Renal cortex interstitium (tissue), 11 donors: ENCODE measurements at regions not wholly inside any gene's neighbourhood (a gene's known extent, or its start where the extent isn't known, plus 50 kb on each side); places are given as distances from the start of the nearest gene placed in this dataset.

ENCODE experiments used
- DNase-seq, 11 donors: peaks; one replicate each; pipeline ENCODE4 v3.0.0-alpha.2; 2013; ENCODE audit warnings: low read depth in 9 of 11, low spot score in 4 of 11; ENCODE audit errors: extremely low read depth in 1 of 11

DNA sequence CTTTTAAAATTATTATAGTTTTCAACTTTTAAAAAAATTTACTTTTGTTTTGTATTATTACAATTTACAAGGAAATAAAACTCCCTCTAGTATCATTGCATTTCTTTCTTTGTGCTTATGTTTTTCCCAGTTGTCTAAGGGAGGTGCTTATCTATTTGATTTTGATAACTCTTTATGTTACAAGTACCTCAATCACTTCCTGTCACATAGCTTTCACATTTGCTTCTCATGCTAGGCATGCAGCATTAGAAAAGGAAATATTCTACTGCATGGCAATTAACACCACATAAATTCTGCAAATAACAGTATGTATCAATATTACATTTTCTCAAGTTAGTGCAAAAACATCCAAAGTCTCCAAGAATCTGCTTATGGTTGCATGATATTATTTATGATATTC is 180.3 kb upstream of the HS3ST1 start:
- no peak for DNase-seq

DNA sequence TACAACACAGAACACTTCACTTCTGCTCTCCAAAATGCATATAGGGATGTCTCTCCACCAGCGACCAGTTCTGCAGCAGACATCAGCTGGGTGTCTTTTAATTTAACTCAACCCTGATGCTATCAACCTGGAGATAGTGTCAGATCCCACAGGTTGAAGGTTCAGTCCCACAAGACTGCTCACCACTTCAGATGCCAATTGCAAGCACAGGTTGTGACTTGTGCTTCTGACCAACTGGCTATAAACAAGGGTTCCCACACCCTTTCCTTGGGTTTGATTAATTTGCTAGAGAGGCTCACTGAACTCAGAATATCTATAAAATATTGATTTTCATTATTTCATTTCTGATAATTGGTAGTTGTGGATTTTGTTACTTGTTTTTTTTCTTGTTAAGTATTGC is 177.4 kb upstream of the HS3ST1 start:
- DNase-seq, result no peak

DNA sequence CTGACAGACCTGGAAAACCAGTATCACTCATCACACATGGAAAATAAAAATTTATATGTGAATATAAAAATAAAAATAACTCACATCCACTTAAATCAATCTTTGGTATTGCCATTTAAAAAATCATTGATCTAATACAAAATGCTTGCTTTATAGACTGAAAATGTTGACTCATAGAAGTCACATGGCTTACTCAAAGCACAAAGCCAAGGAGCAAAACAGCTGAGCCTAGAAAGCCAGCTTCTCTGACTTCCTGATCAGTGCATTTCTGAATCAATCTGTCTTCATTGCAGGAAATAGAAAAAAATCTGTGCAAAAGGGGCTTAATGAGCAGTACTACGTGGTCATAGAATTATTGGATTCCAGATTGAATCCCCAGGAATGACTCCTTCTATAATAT is 176.9 kb upstream of the HS3ST1 start:
- no peak for DNase-seq

DNA sequence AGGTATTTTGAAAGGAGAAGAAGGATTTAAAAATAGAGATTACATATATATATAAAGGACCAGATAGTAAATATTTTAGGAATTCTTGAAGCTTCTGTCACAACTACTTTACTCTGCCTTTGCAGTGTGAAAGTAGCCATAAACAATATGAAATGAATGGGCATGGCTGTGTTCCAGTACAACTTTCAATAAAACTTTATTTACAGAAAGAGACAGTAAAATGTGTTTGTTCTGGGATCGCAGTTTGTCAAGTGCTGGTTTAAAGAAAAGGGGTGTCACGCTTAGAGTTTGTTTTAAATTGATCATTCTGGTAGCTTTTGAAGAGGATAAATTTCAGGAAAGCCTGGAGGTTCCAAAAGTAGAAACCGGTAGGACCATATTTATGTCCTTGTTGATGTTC is 176.1 kb upstream of the HS3ST1 start:
- no peak for DNase-seq

DNA sequence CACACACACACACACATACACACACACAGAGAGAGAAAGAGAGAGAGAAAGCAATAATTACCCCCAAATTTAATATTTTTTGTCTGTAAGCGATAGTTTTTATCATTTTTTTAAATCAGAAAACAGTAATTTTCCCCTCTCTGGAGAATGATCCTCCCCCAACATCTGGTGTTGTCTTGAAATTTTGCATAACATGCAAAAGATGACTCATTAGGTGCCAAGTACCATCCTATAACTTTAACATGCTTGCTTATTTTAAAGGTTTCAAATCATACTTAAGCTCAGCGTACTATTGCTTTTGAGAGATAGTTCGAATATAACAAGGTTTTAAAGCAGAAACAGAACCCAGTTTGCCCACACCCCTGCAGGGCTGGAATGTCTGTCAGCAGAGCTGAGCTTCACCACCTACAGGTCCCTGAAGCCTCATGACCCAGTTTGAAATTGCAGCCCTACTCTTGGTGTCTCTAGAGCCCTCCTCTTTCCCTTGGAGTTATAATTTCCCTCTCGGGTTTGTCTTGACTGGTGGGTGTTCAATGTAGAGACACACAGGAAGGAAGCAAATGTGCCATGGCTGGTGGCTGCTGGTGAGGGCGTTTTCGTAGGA is 175.0 kb upstream of the HS3ST1 start:
- no peak for DNase-seq

DNA sequence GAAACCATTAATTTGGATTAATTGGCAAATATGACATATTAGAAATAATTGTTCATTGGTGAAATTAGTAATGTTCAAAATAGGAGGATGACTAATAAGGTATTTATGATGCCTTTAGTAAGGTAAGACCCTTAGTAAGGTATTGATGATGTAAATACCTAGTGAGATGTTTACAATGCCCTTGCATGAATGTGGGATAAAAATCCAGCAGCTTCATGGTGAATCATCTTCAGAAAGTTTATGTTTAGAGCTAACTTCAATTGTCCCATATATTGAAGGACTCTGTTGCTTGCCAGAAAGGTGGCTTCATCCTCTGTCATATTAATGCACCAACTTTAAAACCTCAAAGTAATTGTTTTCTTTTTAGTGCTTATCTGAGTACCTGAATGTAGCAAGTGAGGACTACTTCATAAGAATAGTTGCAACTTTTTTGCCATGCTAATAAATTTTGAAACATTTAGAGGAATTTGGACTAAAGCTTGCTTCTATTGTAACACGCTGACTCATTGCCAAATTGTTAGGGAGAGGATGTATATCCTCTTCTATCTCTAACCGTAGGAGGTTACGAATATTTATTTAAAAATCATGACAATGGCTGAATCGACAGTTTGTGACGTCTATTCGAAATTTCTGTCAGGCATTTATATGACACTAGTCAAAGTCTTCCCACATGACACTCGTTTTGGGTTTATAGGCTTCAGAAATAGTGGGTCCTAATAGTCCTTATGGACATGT is 174.1 kb upstream of the HS3ST1 start:
- DNase-seq, result no peak

DNA sequence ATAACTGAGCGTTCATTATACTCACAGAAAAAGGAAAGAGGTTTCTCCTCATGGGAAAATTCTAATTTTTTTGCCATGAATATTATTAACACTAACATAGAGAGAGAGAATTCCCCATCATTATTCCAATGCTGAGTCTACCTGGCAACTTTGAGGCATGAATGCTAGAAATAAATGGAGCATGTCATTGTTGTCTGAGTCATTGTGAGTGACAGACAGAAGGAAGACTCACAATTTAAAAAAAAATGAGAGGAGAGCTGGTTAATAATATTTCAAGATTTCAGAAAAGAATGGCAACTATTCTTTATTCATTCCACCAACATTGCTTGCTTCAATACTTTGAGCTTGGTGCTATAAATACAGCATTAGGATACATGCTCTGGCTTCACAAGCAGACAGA is 170.4 kb upstream of the HS3ST1 start:
- no peak for DNase-seq

DNA sequence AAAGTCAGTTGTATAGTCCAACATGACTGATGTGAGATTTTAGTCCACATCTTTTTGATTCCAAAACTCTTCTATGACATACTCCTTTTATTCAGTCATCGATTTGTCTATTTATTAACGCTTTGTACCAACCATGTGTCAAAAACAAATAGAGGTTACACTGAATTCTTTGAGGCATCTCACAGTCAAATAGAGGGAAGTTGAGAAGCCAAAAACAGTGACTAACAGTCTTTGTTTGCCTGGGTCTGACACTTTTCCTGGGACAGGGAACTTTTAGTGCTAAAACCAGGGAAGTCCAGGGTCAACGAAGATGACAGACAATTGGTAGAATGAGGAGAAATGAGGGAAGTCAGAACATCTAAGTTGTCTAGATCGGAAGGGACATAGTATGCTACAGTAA is 169.9 kb upstream of the HS3ST1 start:
- no peak for DNase-seq

DNA sequence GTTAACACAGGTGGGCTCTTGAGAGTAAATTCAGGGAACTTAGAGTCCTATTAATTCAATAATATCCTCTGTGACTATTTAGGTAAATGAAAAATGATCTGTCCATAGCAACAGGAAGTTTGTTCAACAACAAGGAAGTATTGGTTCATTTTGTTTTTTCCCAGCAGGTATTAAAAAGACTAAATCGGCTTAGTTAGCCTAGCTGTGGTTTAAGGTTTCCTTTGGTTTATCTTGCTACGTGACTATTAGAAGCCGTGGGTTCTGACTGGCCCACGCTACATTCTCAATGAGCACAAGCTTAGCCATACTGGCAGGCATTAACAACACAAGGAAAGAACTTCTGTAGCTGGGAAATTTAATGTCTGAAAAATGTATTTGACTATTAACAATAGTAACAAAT is 168.8 kb upstream of the HS3ST1 start:
- no peak for DNase-seq

DNA sequence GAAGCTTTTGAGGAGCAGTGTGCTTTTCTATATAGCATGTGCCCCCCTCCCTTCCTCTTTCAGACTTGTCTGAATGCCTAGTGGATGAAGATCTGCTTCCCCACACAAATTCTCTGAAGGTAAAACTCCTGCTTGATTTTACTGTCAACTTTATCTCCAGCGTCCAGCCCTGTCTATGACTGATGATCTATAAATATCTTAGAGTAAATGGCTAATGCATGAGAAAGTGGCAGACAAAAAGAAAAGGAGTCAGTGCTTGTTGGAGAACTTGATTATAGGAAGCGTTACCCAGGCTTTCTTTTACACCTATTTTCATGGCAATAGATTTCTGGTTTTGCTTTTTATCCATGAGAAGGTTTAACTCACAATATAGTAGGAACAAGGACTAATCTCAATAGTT is 168.3 kb upstream of the HS3ST1 start:
- DNase-seq, result no peak

DNA sequence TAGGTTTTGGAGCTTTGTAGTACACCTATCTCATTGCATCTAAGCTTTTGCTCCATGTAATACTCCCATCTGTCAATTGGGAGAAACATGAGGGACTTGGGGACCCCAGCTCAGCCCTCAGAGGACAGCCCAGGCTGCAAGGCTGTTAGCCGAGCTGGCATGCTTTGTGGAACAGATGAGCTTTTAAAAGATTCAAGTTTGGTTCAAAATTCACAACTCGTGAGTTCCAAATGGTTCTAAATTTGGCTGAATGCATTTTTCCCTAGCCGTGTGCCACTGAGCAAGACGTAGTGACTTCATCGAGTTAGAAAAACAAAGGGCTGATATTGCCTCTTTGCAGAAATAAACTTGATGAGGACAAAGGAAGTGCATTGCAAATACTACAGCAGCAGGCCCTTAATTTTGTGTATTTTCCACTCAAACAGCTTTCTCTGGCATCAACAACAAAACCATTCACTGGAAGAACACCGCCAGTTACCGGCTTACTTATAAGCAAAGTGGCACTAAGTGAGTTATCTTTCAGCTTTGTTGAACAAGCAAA is 165.0 kb upstream of the HS3ST1 start:
- no peak for DNase-seq

DNA sequence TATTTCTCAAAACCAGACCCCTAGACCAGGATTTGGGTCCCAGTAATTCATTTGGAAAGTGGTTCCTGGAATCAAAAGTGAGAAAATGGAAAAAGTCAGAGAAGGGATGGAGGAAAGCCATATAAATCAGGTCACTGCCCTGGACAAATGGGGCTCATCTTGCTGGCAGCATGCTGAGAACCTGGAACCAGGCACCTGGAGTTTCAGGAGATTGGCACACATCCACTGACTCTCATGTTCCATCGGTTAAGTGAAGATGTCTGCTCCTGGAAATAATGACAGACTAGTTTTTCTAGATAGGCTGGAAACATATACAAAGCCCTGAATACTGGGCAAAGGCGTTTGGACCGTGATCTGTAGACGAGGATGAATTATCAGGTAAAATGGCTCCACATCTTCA is 163.6 kb upstream of the HS3ST1 start:
- DNase-seq, result no peak

DNA sequence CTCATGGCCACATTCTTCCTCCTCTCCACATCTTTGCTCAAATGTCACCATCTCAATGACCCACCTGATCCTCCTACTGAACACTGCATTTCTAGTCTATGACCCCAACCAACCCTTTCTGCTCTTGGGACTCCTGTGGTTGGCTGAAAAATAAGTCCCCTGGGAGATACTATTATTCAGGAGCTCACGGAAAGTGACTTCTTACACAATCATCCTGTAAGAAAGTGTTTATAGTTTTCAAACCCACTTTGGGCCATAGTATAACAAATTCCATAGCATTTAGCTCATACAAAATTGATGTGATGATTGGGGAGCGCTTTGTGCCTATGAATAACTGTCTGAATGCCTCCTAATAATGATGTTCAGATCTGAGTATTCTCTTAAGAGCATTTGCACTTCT is 161.4 kb upstream of the HS3ST1 start:
- no peak for DNase-seq

DNA sequence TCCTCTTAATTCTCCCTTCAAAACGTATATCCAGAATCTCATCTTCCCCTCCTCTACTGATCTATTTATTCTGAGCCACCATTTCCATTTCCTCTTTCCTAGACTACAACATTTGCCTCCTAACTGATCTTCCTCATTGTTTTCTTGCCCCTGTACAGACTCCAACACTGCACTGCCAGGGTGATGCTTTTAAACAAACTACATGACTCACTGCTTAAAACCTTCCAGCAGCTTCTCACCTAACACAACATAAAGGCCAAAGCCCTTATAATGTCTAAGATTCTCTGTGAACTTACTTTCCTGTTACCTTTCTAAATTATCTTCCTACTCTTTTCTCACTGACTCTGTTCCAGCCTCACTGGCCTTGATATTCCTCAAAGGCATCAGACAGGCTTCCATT is 161.0 kb upstream of the HS3ST1 start:
- no peak for DNase-seq

DNA sequence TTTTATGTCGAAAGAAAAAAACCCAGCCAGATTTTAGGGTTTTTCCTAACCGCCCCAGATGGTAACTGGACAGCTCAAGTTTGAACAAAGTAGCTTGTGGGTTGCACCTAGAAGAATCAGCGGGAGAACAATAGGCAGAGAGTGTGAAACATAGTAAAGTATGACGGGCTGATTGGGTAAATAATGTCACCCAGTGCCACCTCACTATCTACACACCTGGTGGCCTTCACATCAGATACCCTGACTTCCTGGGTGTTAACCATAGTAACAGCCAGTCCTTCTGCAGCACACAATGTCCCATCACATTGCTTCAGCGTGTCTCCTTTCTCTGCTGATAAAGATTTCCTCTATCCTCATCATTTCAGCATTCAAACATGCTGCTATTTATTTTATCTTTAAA is 159.1 kb upstream of the HS3ST1 start:
- DNase-seq, result no peak

DNA sequence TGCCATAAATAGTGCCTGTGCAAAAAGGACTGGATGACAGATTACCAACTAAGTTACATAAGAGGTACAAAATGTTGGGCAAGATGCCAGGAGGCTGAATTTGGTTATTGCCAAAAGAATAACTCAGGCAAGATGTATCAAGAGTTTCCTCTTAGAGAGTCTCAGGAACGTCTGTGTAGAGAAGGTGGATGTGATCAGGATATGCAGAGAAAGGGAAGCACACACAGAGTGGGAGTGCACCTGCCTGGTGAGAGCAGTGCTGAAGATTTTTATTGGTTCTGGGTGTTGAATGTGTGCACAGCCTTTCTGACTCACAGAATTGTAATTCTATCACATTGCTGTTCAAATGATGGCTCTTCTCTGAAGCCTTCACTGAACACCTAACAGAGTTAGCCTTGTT is 156.8 kb upstream of the HS3ST1 start:
- no peak for DNase-seq

DNA sequence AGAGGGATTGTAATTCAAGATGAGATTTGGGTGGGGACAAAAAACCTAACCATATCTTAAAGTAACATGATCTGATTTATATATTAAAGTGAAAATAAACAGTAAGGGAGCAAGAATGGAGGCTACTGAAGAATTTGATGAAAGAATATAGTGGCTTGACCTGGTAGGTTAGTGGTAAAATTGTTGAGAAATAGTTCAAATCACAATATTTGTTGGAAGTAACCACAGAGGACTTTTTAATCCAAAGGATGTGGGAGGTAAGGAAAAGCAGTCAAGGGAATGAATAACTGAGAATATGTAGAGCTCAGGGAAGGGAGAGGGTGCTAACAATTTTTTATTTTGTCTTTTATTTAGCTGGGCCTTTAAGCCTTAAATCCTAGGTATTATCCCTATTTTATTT is 139.8 kb upstream of the HS3ST1 start:
- DNase-seq, result no peak

DNA sequence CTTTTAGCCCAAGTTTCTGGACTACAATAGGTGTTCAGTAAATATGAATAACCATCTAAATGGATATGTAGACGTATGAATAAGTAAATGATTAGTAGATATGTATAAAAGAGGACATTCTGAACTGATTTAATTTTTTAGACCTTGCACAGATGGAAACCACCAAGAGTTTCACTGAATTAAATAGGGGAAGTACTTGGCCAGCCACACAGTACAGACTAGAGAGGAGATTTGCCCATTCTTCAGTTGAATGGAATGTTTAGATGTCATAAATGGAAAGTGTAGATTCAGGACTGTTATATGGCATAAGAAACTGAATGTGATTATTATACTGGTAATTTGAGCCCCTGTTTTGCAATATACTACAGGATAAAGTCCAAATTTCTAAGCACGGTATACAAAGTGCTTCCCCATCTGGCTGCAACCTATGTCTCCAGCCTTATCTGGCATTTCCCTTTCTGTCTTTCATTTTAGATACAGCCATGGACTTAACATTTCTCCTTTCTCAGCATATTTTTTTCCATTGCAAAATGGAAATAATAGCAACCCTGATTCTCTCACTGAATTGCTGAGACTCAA is 137.8 kb upstream of the HS3ST1 start:
- no peak for DNase-seq

DNA sequence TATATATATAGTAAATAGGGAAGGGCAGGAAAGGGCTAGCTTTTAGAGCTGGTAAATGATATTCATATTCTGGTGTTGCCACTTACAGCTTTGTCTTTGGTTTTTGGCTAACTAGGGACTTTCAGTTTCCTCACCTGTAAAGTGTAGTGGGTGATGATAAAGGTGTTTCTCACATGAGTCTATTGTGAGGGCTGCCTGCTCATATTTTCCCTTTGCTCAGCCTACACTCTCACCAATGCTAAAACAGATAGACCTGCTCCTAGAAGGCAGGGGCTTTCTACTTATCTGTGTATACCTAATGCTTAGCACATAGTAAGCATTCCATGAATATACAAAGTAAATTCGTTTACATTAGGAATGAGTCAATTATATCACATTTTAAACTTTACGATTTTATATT is 137.2 kb upstream of the HS3ST1 start:
- DNase-seq, result no peak

DNA sequence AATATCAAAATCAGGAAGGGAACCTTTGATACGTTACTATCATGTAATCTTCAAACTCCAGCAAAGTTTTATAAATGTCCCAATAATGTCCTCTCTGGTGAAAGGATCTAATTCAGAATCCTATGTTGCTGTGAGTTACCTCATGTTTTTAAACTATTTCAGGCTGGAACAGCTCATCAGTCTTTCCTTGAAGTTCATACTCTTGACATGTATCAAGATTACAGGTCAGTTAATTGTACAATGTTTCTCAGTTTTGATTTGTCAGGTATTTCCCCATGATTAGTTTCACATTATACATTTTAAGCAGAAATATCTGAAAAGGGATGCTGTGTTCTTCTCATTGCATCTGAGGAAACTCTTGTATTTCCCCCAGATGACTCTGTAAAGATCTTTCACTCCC is 136.5 kb upstream of the HS3ST1 start:
- no peak for DNase-seq

DNA sequence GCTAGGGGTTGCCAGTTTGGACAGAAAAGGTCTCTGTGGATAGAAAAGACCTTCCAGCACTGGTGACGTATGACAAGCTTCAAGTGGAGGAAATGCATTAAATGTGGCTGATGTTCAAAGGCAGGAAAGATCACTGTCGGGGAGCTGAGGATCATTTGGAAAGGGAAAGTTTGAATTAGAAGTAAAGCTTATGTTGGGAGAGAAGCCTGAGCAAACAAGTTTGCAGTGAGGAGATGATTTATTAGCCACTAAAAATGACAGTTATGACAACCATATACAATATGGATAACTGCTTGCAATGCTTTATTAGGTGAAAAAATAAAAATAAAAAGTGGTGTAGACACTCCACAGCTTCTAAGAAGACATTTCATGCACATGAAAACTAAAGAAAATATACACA is 135.3 kb upstream of the HS3ST1 start:
- DNase-seq, result no peak
